ENCODE measurements at regions not wholly inside any gene's neighbourhood (a gene's known extent, or its start where the extent isn't known, plus 50 kb on each side); places are given as distances from the start of the nearest gene placed in this dataset.

GRCh38 chr9:23552876-23553601 is 273.0 kb downstream of the ELAVL2 start:
- no peak for DNase-seq

GRCh38 chr9:23554686-23555085 is 271.4 kb downstream of the ELAVL2 start:
- DNase-seq: no peak

- no peak for DNase-seq
These were observed 270.2 kb downstream of the ELAVL2 start for GRCh38 chr9:23555851-23556250.

- DNase-seq: peak; percentile 70
These were observed 269.6 kb downstream of the ELAVL2 start for GRCh38 chr9:23556459-23556858.

- DNase-seq: no peak
These were observed 268.4 kb downstream of the ELAVL2 start for GRCh38 chr9:23557689-23558088.

GRCh38 chr9:23559522-23559921 is 266.5 kb downstream of the ELAVL2 start:
- DNase-seq: no peak

- no peak for DNase-seq
These were observed 262.5 kb downstream of the ELAVL2 start for GRCh38 chr9:23563517-23563916.

- no peak for DNase-seq
These were observed 258.4 kb downstream of the ELAVL2 start for GRCh38 chr9:23567516-23568165.

GRCh38 chr9:23571414-23572104 is 254.5 kb downstream of the ELAVL2 start:
- DNase-seq: no peak

GRCh38 chr9:23573800-23574199 is 252.2 kb downstream of the ELAVL2 start:
- no peak for DNase-seq

GRCh38 chr9:23577611-23578010 is 248.4 kb downstream of the ELAVL2 start:
- DNase-seq: no peak

GRCh38 chr9:23581931-23582330 is 244.1 kb downstream of the ELAVL2 start:
- DNase-seq: no peak

GRCh38 chr9:23582836-23583235 is 243.2 kb downstream of the ELAVL2 start:
- DNase-seq: no peak

GRCh38 chr9:23586906-23587305 is 239.1 kb downstream of the ELAVL2 start:
- no peak for DNase-seq

- no peak for DNase-seq
These were observed 238.6 kb downstream of the ELAVL2 start for GRCh38 chr9:23587433-23587832.

GRCh38 chr9:23587903-23588302 is 238.1 kb downstream of the ELAVL2 start:
- DNase-seq: peak; percentile 58

- no peak for DNase-seq
These were observed 235.6 kb downstream of the ELAVL2 start for GRCh38 chr9:23590276-23591000.

GRCh38 chr9:23594421-23594820 is 231.6 kb downstream of the ELAVL2 start:
- DNase-seq: no peak

GRCh38 chr9:23596913-23597634 is 229.0 kb downstream of the ELAVL2 start:
- no peak for DNase-seq

- DNase-seq: no peak
These were observed 227.0 kb downstream of the ELAVL2 start for GRCh38 chr9:23598994-23599393.

- DNase-seq: no peak
These were observed 222.7 kb downstream of the ELAVL2 start for GRCh38 chr9:23603311-23603710.

GRCh38 chr9:23606107-23606506 is 219.9 kb downstream of the ELAVL2 start:
- no peak for DNase-seq

GRCh38 chr9:23608456-23608855 is 217.6 kb downstream of the ELAVL2 start:
- DNase-seq: no peak
